Neural progenitor cell (in vitro differentiated cells): ENCODE measurements at regions not wholly inside any gene's neighbourhood (a gene's known extent, or its start where the extent isn't known, plus 50 kb on each side); places are given as distances from the start of the nearest gene placed in this dataset.

Experiments used
- CTCF ChIP-seq: fragments of 200-600 bp; sonication (generic); IDR thresholded peaks from 2 replicates; pipeline ENCODE4 v1.5.1; 2017; ENCODE audit warnings: antibody characterized with exemption, mild to moderate bottlenecking
- EZH2phosphoT487 ChIP-seq: fragments of 200-600 bp; sonication (generic); IDR thresholded peaks from 2 replicates; pipeline ENCODE4 v1.6.1; 2017; ENCODE audit warnings: antibody characterized with exemption

- no peak for TF ChIP-seq CTCF
- TF ChIP-seq EZH2phosphoT487: no peak
Measured at GRCh38 chr5:34548086-34548403, 108.1 kb upstream of the RAI14 start.
